Astrocyte of the cerebellum (primary cell): ENCODE measurements at regions not wholly inside any gene's neighbourhood (a gene's known extent, or its start where the extent isn't known, plus 50 kb on each side); places are given as distances from the start of the nearest gene placed in this dataset.

ENCODE experiments used
- DNase-seq: peaks from one replicate; pipeline ENCODE4 v3.0.0-alpha.2; 2011; ENCODE audit warnings: low read depth
- H3K4me3 ChIP-seq: 2 replicates; pipeline ENCODE4 v1.5.1; 2011; ENCODE audit warnings: mild to moderate bottlenecking, low read depth, low read length, moderate library complexity
- CTCF ChIP-seq: IDR thresholded peaks from 2 replicates; pipeline ENCODE4 v1.5.1; 2012; ENCODE audit warnings: low read length, low read depth, moderate library complexity, mild to moderate bottlenecking; ENCODE audit errors: missing control alignments
- in situ Hi-C: cut with HindIII; loops from 2 replicates; pipeline ENCODE4 v1.10.0; 2017; ENCODE audit warnings: low sequenced_read_pairs

- H3K4me3 ChIP-seq: no peak overlapping the region
- in situ Hi-C loops: no loop called here
- DNase-seq: no peak
- TF ChIP-seq CTCF: no peak
Measured at GRCh38 chr3:88586121-88586640, 436.4 kb downstream of the C3orf38 start.

GRCh38 chr3:88589138-88589537 is 439.4 kb downstream of the C3orf38 start:
- no peak for DNase-seq

GRCh38 chr3:88595026-88595425 is 445.3 kb downstream of the C3orf38 start:
- no peak overlapping the region for H3K4me3 ChIP-seq
- in situ Hi-C loops: no loop called here
- TF ChIP-seq CTCF: no peak
- DNase-seq: no peak

More at GRCh38 chr3:88589138-88589537, 439.4 kb downstream of the C3orf38 start:
- no peak for TF ChIP-seq CTCF
- no peak overlapping the region for H3K4me3 ChIP-seq
- in situ Hi-C loops: no loop called here

- TF ChIP-seq CTCF: no peak
- in situ Hi-C loops: no loop called here
- no peak overlapping the region for H3K4me3 ChIP-seq
- no peak for DNase-seq
Measured at GRCh38 chr3:88596451-88596850, 446.7 kb downstream of the C3orf38 start.

GRCh38 chr3:88610820-88611219 is 461.1 kb downstream of the C3orf38 start:
- no peak overlapping the region for H3K4me3 ChIP-seq
- TF ChIP-seq CTCF: no peak
- in situ Hi-C loops: no loop called here
- no peak for DNase-seq

- no peak for DNase-seq
- in situ Hi-C loops: no loop called here
- no peak for TF ChIP-seq CTCF
- no peak overlapping the region for H3K4me3 ChIP-seq
Measured at GRCh38 chr3:88611826-88612326, 462.1 kb downstream of the C3orf38 start.
